OCI-LY1 (cell line): ENCODE measurements at regions not wholly inside any gene's neighbourhood (a gene's known extent, or its start where the extent isn't known, plus 50 kb on each side); places are given as distances from the start of the nearest gene placed in this dataset.

ENCODE experiments used
- H2AFZ ChIP-seq: fragments of 200-600 bp; sonication (generic), shearing (Covaris generic); 2 replicates; pipeline ENCODE4 v1.6.0; 2014; ENCODE audit warnings: antibody characterized with exemption, mild to moderate bottlenecking, low read length
- H3F3A ChIP-seq: fragments of 200-600 bp; sonication (generic), shearing (Covaris generic); 2 replicates; pipeline ENCODE4 v1.6.0; 2014; ENCODE audit warnings: mild to moderate bottlenecking, antibody characterized with exemption, low read length, moderate library complexity; ENCODE audit not compliant: insufficient read depth
- H3K27ac ChIP-seq: fragments of 200-600 bp; sonication (generic); 2 replicates; pipeline ENCODE4 v1.5.1; 2014; ENCODE audit warnings: low read length, mixed run types, mild to moderate bottlenecking, low read depth; ENCODE audit not compliant: poor library complexity, severe bottlenecking
- H3K27me3 ChIP-seq: fragments of 200-600 bp; sonication (generic); 2 replicates; pipeline ENCODE4 v1.6.0; 2014; ENCODE audit warnings: antibody characterized with exemption, mild to moderate bottlenecking, low read length, moderate library complexity; ENCODE audit not compliant: insufficient read depth
- H3K36me3 ChIP-seq: fragments of 200-600 bp; sonication (generic); 2 replicates; pipeline ENCODE4 v1.6.1; 2014; ENCODE audit warnings: mild to moderate bottlenecking, antibody characterized with exemption, low read length, moderate library complexity, mixed read lengths; ENCODE audit not compliant: insufficient read depth
- H3K4me1 ChIP-seq: fragments of 200-600 bp; sonication (generic); 2 replicates; pipeline ENCODE4 v1.5.1; 2014; ENCODE audit warnings: mild to moderate bottlenecking, low read length, moderate library complexity; ENCODE audit not compliant: insufficient read depth, severe bottlenecking
- H3K4me2 ChIP-seq: fragments of 200-600 bp; sonication (generic), shearing (Covaris generic); 2 replicates; pipeline ENCODE4 v1.6.1; 2014; ENCODE audit warnings: low read length
- H3K4me3 ChIP-seq: fragments of 200-600 bp; sonication (generic); 2 replicates; pipeline ENCODE4 v1.5.1; 2014; ENCODE audit warnings: low read length, low read depth, mild to moderate bottlenecking, mixed read lengths; ENCODE audit not compliant: poor library complexity, severe bottlenecking
- H3K79me2 ChIP-seq: fragments of 200-600 bp; shearing (Covaris generic); 2 replicates; pipeline ENCODE4 v1.6.1; 2016; ENCODE audit warnings: mixed run types, low read length, mixed read lengths; ENCODE audit not compliant: insufficient read depth
- H3K9ac ChIP-seq: fragments of 200-600 bp; sonication (generic), shearing (Covaris generic); 2 replicates; pipeline ENCODE4 v1.6.1; 2014; ENCODE audit warnings: mild to moderate bottlenecking, low read length, mixed read lengths
- H3K9me2 ChIP-seq: fragments of 200-600 bp; sonication (generic), shearing (Covaris generic); 2 replicates; pipeline ENCODE4 v1.6.1; 2014; ENCODE audit warnings: low read depth, mild to moderate bottlenecking, low read length, mixed read lengths
- H3K9me3 ChIP-seq: fragments of 200-600 bp; shearing (Covaris generic); 2 replicates; pipeline ENCODE4 v1.6.1; 2014; ENCODE audit warnings: low read length, mixed read lengths
- H4K20me1 ChIP-seq: fragments of 200-600 bp; sonication (generic), shearing (Covaris generic); 2 replicates; pipeline ENCODE4 v1.6.0; 2016; ENCODE audit warnings: mild to moderate bottlenecking, low read length; ENCODE audit not compliant: insufficient read depth
- CTCF ChIP-seq: fragments of 200-600 bp; sonication (generic), shearing (Covaris generic); IDR thresholded peaks from 2 replicates; pipeline ENCODE4 v1.5.1; 2017; ENCODE audit warnings: mild to moderate bottlenecking, antibody characterized with exemption, low read length, moderate library complexity, mixed read lengths
- EZH2 ChIP-seq: fragments of 200-600 bp; sonication (generic), shearing (Covaris generic); IDR thresholded peaks from 2 replicates; pipeline ENCODE4 v1.8.0; 2017; ENCODE audit warnings: borderline replicate concordance, mixed run types, mild to moderate bottlenecking, antibody characterized with exemption, low read length, moderate library complexity, mixed read lengths

GRCh38 chrY:12593532-12594216 lies 107.4 kb upstream of the USP9Y start:
- H3K4me2 ChIP-seq: no peak overlapping the region
- no peaks in the 10 kb centered on the region for H3K9me3 ChIP-seq
- no peak overlapping the region for H3K9ac ChIP-seq
- no peaks in the 10 kb centered on the region for H3K9me2 ChIP-seq
- no peaks in the 10 kb centered on the region for H3K36me3 ChIP-seq
- no peaks in the 10 kb centered on the region for H4K20me1 ChIP-seq
- H3K79me2 ChIP-seq: no peaks in the 10 kb centered on the region
- TF ChIP-seq CTCF (no peak), EZH2 (no peak)
- H3K4me1 ChIP-seq: no peaks in the 10 kb centered on the region
- no peak overlapping the region for H3K4me3 ChIP-seq
- no peak overlapping the region for H2AFZ ChIP-seq
- no peak overlapping the region for H3K27ac ChIP-seq
- H3F3A ChIP-seq: no peaks in the 10 kb centered on the region
- H3K27me3 ChIP-seq: no peaks in the 10 kb centered on the region

GRCh38 chrY:12598783-12599182 lies 102.2 kb upstream of the USP9Y start:
- Histone ChIP-seq H3K9me3 (no peaks in the 10 kb centered on the region), H3K4me2 (no peak overlapping the region), H3K36me3 (no peaks in the 10 kb centered on the region), H3K27me3 (no peaks in the 10 kb centered on the region), H3K4me3 (no peak overlapping the region), H3K27ac (no peak overlapping the region), H3F3A (no peaks in the 10 kb centered on the region), H2AFZ (no peak overlapping the region), H4K20me1 (no peaks in the 10 kb centered on the region), H3K4me1 (no peaks in the 10 kb centered on the region), H3K9me2 (no peaks in the 10 kb centered on the region), H3K9ac (no peak overlapping the region), H3K79me2 (no peaks in the 10 kb centered on the region)
- TF ChIP-seq EZH2 (no peak), CTCF (no peak)

DNA sequence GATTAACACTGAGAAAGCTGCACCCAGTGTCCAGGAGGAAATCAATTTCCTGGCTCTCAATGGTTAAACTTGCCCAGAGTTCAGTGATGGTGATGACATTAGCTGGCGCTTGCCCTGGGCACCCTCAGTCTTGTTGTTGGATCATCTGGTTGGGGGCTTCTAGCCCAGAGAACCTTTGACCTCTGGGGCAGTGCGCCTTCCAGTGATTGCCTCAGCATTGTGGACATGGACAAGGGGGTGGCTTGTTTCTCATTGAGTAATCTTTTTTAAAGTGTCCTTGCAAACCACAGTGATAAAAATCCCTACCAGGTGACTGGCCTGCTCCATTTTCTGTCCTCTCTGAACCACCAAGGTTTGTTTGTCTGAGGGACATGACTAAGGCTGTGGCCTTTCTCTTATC lies 95.6 kb upstream of the USP9Y start:
- Histone ChIP-seq H3K9me3 (no peaks in the 10 kb centered on the region), H3K4me2 (no peak overlapping the region), H3K4me1 (no peaks in the 10 kb centered on the region), H3K27me3 (no peaks in the 10 kb centered on the region), H3K9me2 (no peaks in the 10 kb centered on the region), H2AFZ (no peak overlapping the region), H3K79me2 (no peaks in the 10 kb centered on the region), H3F3A (no peaks in the 10 kb centered on the region), H3K9ac (no peak overlapping the region), H3K36me3 (no peaks in the 10 kb centered on the region), H4K20me1 (no peaks in the 10 kb centered on the region), H3K4me3 (no peak overlapping the region), H3K27ac (no peak overlapping the region)
- TF ChIP-seq CTCF: no peak
- no peak for TF ChIP-seq EZH2
